Left renal pelvis (tissue), 4 donors: ENCODE measurements at regions not wholly inside any gene's neighbourhood (a gene's known extent, or its start where the extent isn't known, plus 50 kb on each side); places are given as distances from the start of the nearest gene placed in this dataset.

ENCODE experiments used
- DNase-seq, 4 donors: peaks; one replicate each; pipeline ENCODE4 v3.0.0-alpha.2; 2013; ENCODE audit warnings: low read depth in 4 of 4, low spot score in 3 of 4

DNA sequence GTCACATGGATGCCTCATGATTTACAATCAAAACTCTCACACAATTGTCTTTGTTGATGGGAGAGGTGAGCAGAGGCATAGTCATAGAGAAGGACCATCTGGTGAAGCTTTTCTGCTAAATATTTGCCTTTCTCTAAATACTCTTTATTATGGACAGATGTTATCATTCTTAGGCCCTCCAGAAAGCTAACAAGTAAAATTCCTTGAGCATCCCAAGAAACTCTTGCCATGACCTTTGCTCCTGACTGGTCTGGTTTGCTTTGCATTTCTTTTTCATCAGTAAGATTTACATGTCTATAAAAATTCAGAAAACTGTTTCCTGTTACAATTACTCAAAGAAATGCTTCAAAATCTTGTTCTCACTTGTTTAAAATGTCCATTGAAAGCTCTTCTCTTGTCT lies 1336.6 kb upstream of the CDH8 start:
- no peak for DNase-seq

DNA sequence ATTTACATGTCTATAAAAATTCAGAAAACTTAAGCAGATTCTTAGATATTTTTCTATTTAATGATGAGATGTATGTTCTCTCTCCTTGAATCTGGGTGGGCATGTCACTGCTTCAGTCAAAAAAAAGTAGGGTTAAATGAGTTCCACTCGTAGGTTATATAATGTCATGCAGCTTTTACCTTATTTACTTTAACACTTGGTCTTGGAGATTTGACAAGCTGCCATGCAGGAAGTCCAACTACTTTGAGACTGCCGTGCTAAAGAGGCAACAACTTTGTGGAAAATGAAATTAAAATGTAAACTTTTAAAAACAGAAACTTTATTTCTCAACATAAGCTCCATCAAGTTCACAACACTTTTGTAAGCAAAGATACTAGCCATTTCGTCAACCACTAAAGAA lies 1336.0 kb upstream of the CDH8 start:
- no peak for DNase-seq

DNA sequence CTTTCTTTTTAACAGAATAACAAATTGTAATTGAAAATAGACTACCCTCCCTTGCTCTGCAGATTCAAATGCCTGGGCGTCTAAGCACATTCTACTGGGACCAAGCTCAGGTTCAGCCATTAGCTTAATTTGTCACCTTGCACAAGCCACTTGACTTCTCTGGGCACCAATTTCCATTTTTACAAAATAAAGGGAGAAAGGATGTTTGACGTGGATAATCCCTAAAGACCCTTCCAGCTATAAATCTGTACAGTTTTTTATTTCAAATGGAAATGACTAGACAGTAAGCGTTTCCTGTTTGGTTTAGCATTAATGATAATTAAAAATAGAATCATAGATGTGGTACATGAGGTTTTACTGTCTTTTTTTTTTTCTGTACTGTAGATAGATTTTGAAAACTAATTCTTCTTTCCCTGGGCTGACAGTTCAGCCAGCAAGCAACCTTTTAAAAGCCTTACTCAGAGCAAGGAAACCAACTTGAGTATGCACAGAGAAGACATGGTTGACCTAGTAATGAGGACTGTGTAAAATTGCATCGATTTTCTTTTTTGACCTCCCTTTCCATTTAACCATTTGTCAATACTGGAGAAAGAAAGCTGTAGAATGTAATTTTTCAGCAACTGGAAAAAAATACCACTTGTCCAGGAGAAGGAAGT lies 1329.5 kb upstream of the CDH8 start:
- DNase-seq: no peak

DNA sequence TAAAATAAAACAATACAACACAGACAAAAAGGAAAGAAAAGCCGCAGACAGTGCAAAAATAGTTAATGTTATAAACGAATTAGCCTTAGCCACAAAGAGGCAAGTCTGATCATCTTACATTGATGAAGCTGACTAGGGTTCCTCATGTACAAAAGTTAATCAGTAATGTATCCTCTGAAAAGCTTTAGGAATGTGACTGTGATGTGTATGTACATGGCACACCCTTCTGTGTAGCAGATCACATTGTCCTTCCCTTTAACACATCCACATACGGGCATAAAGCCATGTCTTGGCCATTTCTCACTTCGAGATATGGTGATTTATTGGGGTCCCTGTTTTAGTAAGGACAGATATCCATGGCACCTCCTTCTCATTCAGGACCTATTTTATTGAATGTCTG lies 1327.5 kb upstream of the CDH8 start:
- DNase-seq: no peak

DNA sequence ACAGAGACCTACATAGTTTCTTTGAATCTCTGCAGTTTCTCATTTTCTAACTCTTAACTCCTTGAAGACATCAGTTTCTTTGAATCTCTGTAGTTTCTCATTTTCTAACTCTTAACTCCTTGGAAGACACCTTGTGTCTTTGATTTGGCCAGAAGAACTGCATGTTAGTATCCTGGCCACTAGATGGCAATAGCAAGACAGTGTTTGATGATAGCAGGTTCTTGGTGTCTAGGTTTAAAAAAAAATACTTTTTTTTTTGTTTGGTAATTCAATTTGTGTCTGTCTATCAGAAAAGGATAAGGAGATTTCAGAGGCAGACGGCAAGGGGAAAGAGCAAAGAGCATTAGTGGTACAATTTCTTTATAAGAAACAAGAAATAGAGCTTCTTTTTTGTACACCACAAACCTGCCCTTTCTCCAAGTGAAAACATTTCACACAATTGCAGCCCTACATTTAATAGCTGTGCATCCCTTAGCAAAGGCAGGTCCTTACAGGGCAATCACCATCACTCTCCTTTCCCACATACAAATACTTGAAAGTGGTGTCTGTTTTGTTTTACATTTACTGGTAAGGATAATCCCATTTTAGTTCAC lies 1324.9 kb upstream of the CDH8 start:
- peak in 3 of 4 donors; percentile 8 to 16 (median 14) for DNase-seq

DNA sequence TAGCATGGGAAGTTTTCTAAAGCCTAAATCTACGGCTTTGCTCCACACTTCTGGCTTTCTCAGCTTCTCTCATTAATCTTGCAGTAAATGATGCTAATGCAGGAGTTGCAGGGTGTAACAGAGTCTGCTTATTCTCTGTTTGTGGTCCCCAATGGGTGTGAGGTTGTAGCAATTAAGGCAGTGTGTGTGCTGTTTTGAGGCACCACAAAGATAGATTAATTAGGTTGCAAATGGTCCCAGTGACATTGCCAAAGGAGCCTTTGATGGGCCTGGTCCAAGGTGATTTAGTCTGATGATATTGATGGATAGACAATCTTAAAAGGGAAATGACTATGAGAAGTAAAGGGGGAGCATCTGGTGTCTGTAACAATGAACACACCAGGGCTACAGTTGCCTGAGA lies 1313.7 kb upstream of the CDH8 start:
- DNase-seq: no peak

DNA sequence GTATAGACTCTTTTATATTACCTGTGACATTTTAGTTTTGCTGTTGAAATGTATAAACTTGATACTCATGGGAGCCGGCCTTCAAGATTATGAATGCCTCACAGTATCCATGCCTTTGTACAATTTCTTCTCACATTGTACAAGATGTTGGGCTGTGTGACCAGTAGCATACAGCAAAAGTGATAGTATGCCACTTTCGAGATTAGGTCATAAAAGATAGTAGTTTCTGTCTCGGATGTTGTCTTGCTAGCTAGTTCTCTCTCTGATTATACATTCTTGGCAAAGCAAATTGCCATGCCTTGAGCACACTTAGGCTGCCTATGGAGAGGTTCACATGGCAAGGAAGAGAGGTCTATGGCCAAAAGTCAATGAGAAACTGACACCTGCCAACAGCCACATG lies 1309.8 kb upstream of the CDH8 start:
- no peak for DNase-seq

DNA sequence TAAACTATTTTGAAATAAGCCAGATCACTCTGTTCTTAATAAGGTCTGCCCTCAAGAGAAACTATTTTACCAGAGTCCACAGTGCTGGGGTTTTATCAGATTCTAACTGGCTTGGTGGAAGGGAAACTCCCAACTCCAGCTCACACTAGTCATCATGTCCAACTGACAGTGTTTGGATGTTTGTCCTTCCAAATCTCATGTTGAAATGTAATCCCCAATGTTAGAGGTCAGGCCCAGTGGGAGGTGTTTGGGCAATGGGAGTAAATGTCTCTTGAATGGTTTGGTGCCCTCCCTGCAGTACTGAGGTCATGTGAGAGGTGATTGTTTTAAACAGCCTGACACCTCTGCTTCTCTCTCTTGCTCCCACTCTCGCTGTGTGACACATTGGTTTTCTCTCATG lies 1301.0 kb upstream of the CDH8 start:
- DNase-seq: no peak

DNA sequence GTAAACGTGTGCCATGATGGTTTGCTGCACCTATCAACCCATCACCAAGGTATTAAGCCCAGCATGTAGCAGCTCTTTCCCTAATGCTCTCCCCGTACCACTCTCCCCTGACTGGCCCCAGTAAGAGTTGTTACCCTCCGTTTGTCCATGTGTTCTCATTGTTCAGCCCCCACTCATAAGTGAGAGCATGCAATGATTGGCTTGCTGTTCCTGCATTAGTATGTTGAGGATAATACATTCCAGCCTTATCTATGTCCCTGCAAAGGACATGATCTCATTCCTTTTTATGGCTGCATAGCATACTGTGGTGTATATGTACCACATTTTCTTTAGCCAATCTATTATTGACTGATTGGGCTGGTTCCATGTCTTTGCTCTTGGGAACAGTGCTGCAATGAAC lies 1294.9 kb upstream of the CDH8 start:
- DNase-seq: no peak

DNA sequence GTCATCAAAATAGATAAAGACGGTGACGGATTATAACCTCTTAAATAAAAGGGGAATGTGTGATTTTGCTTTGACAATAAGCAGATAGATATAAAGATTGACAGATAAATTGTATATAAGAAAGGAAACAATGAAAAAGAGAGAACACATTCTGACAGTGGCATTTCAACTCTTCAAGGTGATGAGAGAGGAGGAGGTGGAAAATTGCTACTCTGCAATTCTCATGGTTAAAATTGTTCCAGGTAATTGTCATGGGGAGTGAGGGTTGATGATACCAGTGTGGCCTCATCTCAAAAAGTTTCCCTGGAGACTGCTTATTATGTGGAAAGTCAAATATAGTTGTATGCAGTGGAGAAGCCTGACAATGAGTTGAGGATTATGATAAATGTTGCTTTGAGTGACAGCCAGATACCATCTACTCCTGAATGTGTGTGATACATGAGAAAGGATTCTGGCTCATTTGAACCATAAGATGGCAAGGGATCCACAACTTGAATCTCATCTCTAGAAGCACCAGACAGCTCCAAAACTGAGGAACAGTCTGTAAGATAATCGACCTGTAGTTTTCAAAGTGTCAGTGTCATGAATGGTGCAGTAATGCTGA lies 1290.6 kb upstream of the CDH8 start:
- DNase-seq: no peak

DNA sequence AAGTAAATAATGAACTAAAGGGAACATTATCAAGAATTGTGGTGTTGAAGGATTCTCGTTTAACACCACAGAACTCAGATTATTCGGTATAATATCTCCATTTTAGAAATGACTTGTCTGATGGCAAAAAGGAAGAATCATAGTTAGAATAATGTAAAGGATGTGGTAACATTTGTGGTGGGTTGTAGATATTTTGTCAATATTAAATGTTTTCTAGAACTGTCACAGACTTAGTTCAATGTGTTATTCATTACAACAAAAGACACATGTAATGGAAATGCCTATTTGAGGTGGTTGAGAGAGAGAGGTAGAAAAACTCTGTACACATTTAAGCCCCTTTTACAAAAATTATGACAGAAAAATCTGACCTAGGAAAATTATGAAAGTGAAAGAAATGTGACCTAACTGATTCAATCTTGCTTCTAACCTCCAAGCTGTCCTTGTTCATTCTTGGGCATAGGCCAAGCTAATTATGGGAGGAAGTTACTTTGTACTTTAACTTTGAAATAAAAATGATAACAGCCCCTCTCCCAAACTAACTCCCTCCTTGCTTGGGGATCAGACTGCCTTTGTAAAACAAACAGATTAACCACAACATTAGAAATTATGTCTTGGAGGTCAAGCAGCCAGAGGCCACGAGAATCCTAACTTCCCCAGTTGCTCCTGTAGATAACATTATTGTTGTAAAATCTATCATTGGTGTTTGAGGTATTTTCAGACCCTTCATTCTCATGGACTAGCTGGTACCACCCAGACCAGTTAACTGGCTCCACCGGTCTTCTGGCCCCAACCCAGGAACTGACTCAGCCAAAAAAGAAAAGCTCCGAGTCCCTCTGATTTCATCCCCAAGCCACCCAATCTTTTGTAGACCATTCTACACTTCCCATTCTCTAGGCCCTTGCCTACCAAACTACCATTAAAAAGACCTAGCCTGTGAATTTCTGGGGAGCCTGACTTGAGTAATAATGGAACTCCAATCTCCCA lies 1287.8 kb upstream of the CDH8 start:
- no peak for DNase-seq

DNA sequence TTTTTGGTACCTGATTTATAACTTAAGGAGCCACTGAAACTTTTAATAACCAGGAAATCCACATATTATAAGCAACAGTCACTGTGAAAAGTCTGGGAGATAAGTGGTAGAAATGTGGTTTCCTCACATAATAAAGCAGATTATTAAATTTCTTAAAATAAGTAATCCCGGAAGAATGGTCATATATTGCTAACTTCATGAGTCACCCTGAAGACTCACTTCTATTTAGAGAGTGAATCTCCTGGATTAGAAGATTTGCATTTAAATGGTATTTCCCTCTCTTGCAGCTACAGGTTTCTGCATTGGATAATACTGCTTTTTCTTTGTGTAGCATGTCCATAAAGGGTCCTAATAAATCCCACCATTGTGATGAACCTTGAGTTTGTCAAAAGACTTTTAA lies 1286.8 kb upstream of the CDH8 start:
- no peak for DNase-seq

DNA sequence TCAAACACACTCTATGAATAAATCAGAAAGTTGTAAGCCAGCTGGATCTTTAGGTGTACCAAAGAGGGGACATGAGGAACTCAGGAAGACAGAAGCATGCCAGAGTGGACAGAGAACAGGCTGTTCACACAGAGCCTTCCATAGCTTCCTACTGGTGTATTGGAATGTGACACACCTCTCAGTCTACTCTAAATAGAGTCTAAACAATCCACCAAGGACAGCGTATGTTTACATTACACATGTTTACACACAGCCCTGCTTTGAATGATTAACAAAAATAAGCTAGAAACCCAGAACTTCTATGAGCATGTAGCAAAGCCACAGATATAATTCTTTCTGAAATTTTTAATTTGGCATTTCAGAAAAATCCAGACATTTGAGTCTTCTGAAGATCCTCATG lies 1279.0 kb upstream of the CDH8 start:
- no peak for DNase-seq

DNA sequence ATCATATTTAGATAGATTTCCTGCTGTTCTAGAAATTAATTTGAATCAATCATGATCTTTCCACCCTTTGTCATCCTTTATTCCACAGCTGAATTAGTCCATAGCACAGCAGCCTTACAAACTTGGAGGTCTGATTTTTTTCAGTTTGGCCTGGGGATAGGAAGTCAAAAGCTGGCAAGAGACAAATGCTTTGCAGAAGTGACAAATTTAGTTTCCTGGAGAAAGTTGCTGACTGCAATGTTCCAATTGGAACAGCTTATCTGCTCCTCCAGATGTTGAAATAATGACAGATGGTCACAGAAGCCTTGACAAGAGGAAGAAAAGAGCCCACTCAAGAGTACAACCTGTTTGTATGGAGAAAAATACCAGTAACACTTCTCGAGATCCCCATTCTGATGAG lies 1276.1 kb upstream of the CDH8 start:
- DNase-seq: no peak

DNA sequence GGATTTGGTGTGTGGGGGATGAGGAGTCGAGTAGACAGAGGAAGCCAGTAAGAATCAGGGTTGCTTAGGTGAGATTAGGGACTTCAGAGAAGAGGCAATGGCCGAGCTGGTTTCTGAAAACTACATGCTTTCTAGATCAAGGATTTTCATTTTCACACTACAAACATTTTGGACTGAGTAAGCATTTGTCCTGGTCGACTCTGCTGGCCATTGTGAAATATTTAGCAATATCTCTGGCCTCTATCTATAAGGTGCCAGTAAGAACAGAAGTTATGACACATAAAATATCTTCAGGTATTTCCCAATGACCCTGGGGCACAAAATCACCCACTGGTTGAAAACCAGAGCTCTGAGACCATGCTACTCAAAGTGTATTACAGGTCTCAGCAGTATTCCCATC lies 1275.1 kb upstream of the CDH8 start:
- no peak for DNase-seq

DNA sequence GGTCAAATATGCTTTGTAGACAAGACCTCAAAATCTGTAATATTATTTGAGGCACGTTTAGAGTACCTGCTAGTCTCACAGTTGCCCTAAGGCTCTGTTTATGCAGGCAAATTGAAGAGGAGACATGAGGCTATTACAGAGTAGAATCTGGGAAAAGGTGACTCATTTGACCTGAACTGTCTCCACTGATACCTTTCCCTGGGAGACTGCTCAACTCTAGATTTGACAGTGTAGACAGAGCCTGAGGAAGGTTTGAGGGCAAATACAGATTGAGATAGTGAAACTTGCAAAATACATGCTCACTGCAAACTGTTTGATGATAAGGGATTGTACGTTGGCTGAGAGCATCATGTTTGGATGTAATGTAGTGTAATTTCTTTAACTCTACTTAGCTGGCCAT lies 1266.6 kb upstream of the CDH8 start:
- no peak for DNase-seq

DNA sequence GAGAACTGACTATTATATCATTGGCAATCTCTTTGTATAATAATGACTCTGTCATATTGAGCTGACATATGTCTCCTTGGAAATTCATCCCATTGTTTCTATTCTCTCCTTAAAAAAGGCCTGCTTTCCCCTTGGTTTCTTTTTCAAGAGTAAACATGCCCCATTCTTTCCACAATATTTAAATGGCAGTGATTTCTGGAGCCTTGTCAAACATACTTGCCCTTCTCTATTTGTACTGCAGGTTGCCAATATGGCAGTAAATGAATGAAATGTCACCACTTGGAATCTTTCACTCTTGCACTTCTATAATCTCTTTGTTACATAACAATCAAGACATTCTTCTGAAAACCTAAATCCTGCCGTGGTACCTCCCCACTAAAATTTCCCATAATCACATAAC lies 1265.1 kb upstream of the CDH8 start:
- DNase-seq: no peak

DNA sequence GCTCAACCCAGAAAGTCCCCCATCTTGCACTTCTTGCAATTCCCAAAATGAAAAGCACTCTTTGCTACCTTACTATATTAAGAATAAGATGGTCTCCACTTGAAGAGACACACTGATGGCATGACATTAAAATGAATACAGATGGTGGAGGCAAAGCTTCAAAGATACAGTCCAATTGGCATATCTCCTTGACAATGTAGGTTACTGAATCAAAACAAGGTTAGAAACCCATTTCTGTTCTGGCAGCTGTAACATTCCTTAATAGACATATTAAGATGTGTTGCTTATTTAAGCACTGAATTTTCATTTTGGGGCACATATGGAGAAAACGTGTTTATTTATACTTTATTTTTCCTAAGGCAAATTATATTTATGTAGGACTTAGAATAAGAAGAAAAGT lies 1262.8 kb upstream of the CDH8 start:
- DNase-seq: no peak

DNA sequence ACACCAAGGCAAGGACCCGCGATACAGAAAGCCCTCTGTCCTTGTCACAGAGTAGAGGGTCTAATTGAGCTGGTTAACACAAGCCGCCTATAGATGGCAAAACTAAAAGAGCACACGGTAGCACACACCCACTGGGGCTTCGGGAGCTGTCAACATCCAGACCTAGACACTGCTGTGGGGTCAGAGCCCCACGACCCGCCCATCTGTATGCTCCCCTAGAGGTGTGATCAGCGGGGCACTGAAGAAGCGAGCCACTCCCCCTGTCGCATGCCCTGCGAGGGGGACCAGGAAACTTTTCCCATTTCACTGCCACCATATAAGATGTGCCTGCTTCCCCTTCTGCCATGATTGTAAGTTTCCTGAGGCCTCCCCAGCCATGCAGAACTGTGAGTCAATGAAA lies 1255.8 kb upstream of the CDH8 start:
- no peak for DNase-seq

DNA sequence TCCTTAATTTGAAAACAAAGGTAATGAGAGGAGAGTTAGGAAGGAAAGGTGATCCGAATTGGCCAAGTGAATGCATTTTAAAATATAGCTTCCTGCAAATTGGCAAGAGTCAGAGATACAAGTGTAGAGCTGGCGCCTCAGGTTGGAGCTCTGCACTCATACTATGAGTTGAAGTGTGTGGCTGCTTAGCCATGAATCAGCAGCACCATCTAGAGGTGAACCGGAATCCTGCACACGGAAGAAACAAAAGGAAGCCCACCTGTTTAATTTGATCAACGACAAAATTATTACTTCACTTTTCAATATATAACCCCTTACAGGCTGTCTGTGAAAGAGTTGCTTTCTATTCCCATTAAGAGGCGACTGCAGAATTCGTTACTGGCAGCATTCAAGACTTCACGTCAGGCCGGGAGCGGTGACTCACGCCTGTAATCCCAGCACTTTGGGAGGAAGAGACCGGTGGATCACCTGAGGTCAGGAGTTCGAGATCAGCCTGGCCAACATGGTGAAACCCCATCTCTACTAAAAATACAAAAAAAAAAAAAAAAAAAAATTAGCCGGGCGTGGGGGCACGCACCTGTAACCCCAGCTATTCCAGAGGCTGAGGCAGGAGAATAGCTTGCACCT lies 1253.7 kb upstream of the CDH8 start:
- peak in 3 of 4 donors; percentile 10 to 37 (median 32) for DNase-seq

DNA sequence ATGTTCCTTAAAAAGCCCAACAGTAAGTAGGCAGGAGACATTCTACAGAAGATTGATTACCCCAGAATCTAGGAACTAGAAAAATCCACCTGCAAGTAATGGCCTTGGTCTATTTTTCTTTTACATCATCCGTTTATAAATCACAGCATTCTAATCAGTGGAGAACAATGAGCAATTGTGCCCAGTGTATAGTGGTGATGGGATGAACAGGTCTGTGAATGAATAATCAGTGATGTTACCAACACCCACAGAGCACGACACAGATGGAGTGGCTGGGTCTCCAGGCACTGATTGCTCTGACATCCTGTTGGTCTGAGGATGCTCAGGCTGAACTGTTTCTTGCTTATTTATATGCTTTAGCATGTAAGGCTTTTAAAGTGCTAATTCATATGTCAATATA lies 1251.2 kb upstream of the CDH8 start:
- DNase-seq: no peak
